SK-N-SH treated with all-trans-retinoic acid at 6 μM for 48 hours (cell line): ENCODE measurements at regions not wholly inside any gene's neighbourhood (a gene's known extent, or its start where the extent isn't known, plus 50 kb on each side); places are given as distances from the start of the nearest gene placed in this dataset.
A peak's percentile ranks its signal among the peaks of the same experiment; 100 is the strongest.

ENCODE experiments used
- ATAC-seq: fragments of 200-7000 bp; cut with Tn5 transposase; 3 replicates; pipeline ENCODE4 v1.9.1; 2020; ENCODE audit warnings: mild to moderate bottlenecking, moderate library complexity
- ARNTL ChIP-seq: fragments of 450-650 bp; formaldehyde crosslinking; IDR thresholded peaks from 2 replicates; pipeline ENCODE4 v1.5.0; 2020; ENCODE audit warnings: low read depth, mild to moderate bottlenecking, moderate library complexity, borderline replicate concordance
- BACH2 ChIP-seq: fragments of 250-450 bp; sonication (Bioruptor Pico); IDR thresholded peaks from 2 replicates; pipeline ENCODE4 v1.9.0; 2021; ENCODE audit warnings: mild to moderate bottlenecking, borderline replicate concordance
- CSDC2 ChIP-seq: fragments of 250-450 bp; sonication (Bioruptor Pico); IDR thresholded peaks from 2 replicates; pipeline ENCODE4 v1.5.0; 2020; ENCODE audit warnings: mild to moderate bottlenecking, moderate library complexity
- ESRRG ChIP-seq: fragments of 250-450 bp; sonication (Bioruptor Pico); IDR thresholded peaks from 2 replicates; pipeline ENCODE4 v1.6.1; 2021; ENCODE audit warnings: mild to moderate bottlenecking
- GLIS3 ChIP-seq: fragments of 250-450 bp; sonication (Bioruptor Pico); IDR thresholded peaks from 2 replicates; pipeline ENCODE4 v1.5.0; 2020; ENCODE audit warnings: mild to moderate bottlenecking, moderate library complexity
- ISL1 ChIP-seq: fragments of 250-450 bp; sonication (Bioruptor Pico); IDR thresholded peaks from 2 replicates; pipeline ENCODE4 v2.1.2; 2022; ENCODE audit warnings: mild to moderate bottlenecking, moderate library complexity
- OSR1 ChIP-seq: fragments of 250-450 bp; sonication (Bioruptor Pico); IDR thresholded peaks from 2 replicates; pipeline ENCODE4 v1.8.0; 2022; ENCODE audit warnings: moderate library complexity, mild to moderate bottlenecking, inconsistent platforms
- PPARA ChIP-seq: fragments of 250-450 bp; sonication (Bioruptor Pico); IDR thresholded peaks from 2 replicates; pipeline ENCODE4 v1.5.0; 2020; ENCODE audit warnings: mild to moderate bottlenecking, borderline replicate concordance
- RARB ChIP-seq: fragments of 250-450 bp; sonication (Bioruptor Pico); IDR thresholded peaks from 2 replicates; pipeline ENCODE4 v1.8.0; 2021; ENCODE audit warnings: mild to moderate bottlenecking, moderate library complexity
- SNAI2 ChIP-seq: fragments of 250-450 bp; sonication (Bioruptor Pico); IDR thresholded peaks from 2 replicates; pipeline ENCODE4 v1.5.0; 2020; ENCODE audit warnings: mild to moderate bottlenecking, moderate library complexity
- TCF4 ChIP-seq: fragments of 250-450 bp; sonication (Bioruptor Pico); IDR thresholded peaks from 2 replicates; pipeline ENCODE4 v1.8.0; 2021; ENCODE audit warnings: mild to moderate bottlenecking, moderate library complexity, borderline replicate concordance
- TOX ChIP-seq: fragments of 250-450 bp; sonication (Bioruptor Pico); IDR thresholded peaks from 2 replicates; pipeline ENCODE4 v1.8.0; 2021; ENCODE audit warnings: mild to moderate bottlenecking, moderate library complexity, borderline replicate concordance
- ZC3H10 ChIP-seq: fragments of 250-450 bp; sonication (Bioruptor Pico); IDR thresholded peaks from 2 replicates; pipeline ENCODE4 v1.5.1; 2021; ENCODE audit warnings: mild to moderate bottlenecking, moderate library complexity
- ZFP3 ChIP-seq: fragments of 250-450 bp; sonication (Bioruptor Pico); IDR thresholded peaks from 2 replicates; pipeline ENCODE4 v1.5.0; 2020; ENCODE audit warnings: mild to moderate bottlenecking, moderate library complexity
- ZFP30 ChIP-seq: fragments of 450-650 bp; formaldehyde crosslinking; IDR thresholded peaks from 2 replicates; pipeline ENCODE4 v1.5.0; 2022; ENCODE audit warnings: mild to moderate bottlenecking, moderate library complexity
- ZNF565 ChIP-seq: fragments of 450-650 bp; formaldehyde crosslinking; conservative IDR thresholded peaks from 2 replicates; pipeline ENCODE4 v1.5.0; 2020; ENCODE audit warnings: low read depth, mild to moderate bottlenecking, moderate library complexity
- ZNF70 ChIP-seq: fragments of 450-650 bp; formaldehyde crosslinking; IDR thresholded peaks from 2 replicates; pipeline ENCODE4 v1.5.0; 2020; ENCODE audit warnings: mild to moderate bottlenecking, moderate library complexity
- ZNF8 ChIP-seq: fragments of 450-650 bp; formaldehyde crosslinking; IDR thresholded peaks from 2 replicates; pipeline ENCODE4 v1.5.0; 2020; ENCODE audit warnings: mild to moderate bottlenecking, moderate library complexity
- TF ChIP-seq, protein P1 (sequence below): fragments of 250-450 bp; sonication (Bioruptor Pico); IDR thresholded peaks from 2 replicates; pipeline ENCODE4 v1.8.0; 2020; ENCODE audit warnings: mild to moderate bottlenecking, moderate library complexity, borderline replicate concordance
- TF ChIP-seq, protein P2 (sequence below): fragments of 250-450 bp; sonication (Bioruptor Pico); IDR thresholded peaks from 2 replicates; pipeline ENCODE4 v1.8.0; 2021; ENCODE audit warnings: low read depth, mild to moderate bottlenecking, moderate library complexity, borderline replicate concordance
- TF ChIP-seq, protein P3 (sequence below): fragments of 250-450 bp; sonication (Bioruptor Pico); IDR thresholded peaks from 2 replicates; pipeline ENCODE4 v1.5.1; 2021; ENCODE audit warnings: mild to moderate bottlenecking, moderate library complexity

DNA sequence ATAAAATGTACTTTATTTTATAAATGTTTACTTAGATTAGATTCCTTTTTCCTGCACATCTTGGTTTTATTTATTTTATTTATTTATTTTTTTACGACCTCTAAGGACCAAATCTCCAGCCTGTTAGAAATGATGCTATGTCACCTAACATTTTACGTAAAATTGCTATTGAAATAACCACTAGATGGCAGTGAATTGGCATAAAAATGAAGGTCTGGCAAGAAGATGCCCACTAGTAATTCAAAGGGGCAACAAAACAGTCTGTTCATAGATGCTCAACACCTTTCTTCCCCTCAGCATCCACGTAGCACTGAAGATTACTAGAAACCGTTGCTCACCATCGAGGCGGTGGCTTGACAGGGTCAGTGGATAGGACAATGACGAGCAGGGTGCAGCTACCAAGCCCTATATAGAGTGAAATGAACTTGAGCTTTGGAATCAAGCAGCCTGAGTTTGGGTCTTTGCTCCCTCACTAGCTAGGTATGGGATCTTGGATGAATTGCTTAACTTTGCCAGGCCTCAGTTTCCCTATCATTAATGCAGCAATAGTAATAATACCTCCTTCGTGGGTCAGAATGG lies 128.7 kb upstream of the L3MBTL4 start:
- ATAC-seq = peak; percentile 71
- TF ChIP-seq TOX (CRISPR knock-in tag) (no peak), CSDC2 (no peak), OSR1 (CRISPR knock-in tag) (no peak), ZNF70 (CRISPR knock-in tag) (no peak), ESRRG (CRISPR knock-in tag) (no peak), ZNF565 (CRISPR knock-in tag) (no peak), ARNTL (no peak), ISL1 (CRISPR knock-in tag) (no peak), SNAI2 (CRISPR knock-in tag) (no peak), ZNF8 (CRISPR knock-in tag) (no peak), ZFP30 (CRISPR knock-in tag) (no peak), ZC3H10 (no peak), BACH2 (no peak), PPARA (CRISPR knock-in tag) (no peak)
- TF ChIP-seq, protein P1, sequence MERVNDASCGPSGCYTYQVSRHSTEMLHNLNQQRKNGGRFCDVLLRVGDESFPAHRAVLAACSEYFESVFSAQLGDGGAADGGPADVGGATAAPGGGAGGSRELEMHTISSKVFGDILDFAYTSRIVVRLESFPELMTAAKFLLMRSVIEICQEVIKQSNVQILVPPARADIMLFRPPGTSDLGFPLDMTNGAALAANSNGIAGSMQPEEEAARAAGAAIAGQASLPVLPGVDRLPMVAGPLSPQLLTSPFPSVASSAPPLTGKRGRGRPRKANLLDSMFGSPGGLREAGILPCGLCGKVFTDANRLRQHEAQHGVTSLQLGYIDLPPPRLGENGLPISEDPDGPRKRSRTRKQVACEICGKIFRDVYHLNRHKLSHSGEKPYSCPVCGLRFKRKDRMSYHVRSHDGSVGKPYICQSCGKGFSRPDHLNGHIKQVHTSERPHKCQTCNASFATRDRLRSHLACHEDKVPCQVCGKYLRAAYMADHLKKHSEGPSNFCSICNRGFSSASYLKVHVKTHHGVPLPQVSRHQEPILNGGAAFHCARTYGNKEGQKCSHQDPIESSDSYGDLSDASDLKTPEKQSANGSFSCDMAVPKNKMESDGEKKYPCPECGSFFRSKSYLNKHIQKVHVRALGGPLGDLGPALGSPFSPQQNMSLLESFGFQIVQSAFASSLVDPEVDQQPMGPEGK (CRISPR knock-in tag) = no peak
- TF ChIP-seq, protein P2, sequence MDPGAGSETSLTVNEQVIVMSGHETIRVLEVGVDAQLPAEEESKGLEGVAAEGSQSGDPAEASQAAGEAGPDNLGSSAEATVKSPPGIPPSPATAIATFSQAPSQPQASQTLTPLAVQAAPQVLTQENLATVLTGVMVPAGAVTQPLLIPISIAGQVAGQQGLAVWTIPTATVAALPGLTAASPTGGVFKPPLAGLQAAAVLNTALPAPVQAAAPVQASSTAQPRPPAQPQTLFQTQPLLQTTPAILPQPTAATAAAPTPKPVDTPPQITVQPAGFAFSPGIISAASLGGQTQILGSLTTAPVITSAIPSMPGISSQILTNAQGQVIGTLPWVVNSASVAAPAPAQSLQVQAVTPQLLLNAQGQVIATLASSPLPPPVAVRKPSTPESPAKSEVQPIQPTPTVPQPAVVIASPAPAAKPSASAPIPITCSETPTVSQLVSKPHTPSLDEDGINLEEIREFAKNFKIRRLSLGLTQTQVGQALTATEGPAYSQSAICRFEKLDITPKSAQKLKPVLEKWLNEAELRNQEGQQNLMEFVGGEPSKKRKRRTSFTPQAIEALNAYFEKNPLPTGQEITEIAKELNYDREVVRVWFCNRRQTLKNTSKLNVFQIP (CRISPR knock-in tag) = no peak

DNA sequence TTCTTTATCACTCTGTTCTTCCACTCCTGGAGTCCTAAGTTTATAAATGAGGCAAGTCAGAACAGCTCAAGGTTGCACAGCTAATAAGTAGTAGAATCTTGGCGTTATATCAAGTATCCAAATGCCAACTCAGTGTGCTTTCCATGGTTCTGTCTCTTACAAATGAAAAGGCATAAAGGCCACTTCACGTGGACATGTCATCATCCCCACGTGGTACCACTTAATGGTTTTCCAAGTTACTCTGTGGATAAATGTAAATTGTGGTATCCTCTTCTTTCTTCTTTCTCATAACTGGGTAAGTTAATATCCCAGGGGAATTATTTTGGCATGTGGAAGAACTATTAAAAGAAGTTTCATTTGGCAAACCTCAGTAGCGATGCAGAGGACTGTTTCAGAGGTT lies 131.5 kb upstream of the L3MBTL4 start:
- no peak for ATAC-seq
- no peak for TF ChIP-seq ESRRG (CRISPR knock-in tag)
- TF ChIP-seq, protein P3, sequence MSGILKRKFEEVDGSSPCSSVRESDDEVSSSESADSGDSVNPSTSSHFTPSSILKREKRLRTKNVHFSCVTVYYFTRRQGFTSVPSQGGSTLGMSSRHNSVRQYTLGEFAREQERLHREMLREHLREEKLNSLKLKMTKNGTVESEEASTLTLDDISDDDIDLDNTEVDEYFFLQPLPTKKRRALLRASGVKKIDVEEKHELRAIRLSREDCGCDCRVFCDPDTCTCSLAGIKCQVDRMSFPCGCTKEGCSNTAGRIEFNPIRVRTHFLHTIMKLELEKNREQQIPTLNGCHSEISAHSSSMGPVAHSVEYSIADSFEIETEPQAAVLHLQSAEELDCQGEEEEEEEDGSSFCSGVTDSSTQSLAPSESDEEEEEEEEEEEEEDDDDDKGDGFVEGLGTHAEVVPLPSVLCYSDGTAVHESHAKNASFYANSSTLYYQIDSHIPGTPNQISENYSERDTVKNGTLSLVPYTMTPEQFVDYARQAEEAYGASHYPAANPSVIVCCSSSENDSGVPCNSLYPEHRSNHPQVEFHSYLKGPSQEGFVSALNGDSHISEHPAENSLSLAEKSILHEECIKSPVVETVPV (CRISPR knock-in tag) = no peak
- TF ChIP-seq ZFP3 (CRISPR knock-in tag) = no peak

DNA sequence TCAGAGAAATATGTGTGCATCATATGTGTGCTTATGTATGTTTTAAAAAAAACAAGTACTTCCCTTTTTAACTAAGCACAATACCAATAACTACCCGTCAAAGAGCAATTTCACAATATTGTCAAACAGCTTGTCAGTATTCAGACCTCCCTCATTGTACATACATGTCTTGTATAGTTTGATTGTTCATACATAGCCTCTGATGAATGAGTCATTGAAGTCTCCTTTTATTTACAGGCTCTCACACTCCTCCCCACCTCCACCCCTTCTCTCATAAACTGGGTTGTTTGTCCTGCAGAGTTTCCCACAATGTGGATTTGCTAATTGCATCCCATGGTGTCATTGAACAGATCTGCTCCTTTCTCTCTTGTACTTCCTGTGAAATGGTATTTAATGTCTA lies 132.8 kb upstream of the L3MBTL4 start:
- no peak for ATAC-seq
- TF ChIP-seq, protein P1 (CRISPR knock-in tag) = no peak
- TF ChIP-seq ARNTL (no peak), ZFP3 (CRISPR knock-in tag) (no peak), PPARA (CRISPR knock-in tag) (no peak), TCF4 (CRISPR knock-in tag) (no peak), ZNF565 (CRISPR knock-in tag) (no peak), TOX (CRISPR knock-in tag) (no peak), RARB (CRISPR knock-in tag) (no peak), BACH2 (no peak), ZNF70 (CRISPR knock-in tag) (no peak), ISL1 (CRISPR knock-in tag) (no peak), ZC3H10 (no peak), GLIS3 (no peak)
- TF ChIP-seq, protein P2 (CRISPR knock-in tag) = no peak
- TF ChIP-seq, protein P3 (CRISPR knock-in tag) = no peak
